A673 (cell line): ENCODE measurements at regions not wholly inside any gene's neighbourhood (a gene's known extent, or its start where the extent isn't known, plus 50 kb on each side); places are given as distances from the start of the nearest gene placed in this dataset.

Experiments
- EZH2 ChIP-seq: fragments of 200-600 bp; sonication (generic); IDR thresholded peaks from 2 replicates; pipeline ENCODE4 v1.6.1; 2017; ENCODE audit warnings: borderline replicate concordance, low read depth, mild to moderate bottlenecking, mixed read lengths, antibody characterized with exemption, low read length; ENCODE audit not compliant: poor library complexity, severe bottlenecking
- TF ChIP-seq, protein P1 (sequence below): fragments of 300-800, 200-600 bp; sonication (generic); conservative IDR thresholded peaks from 2 replicates; pipeline ENCODE4 v1.5.1; 2017; ENCODE audit warnings: low read depth, mild to moderate bottlenecking, antibody characterized with exemption, low read length, moderate library complexity, mixed read lengths

DNA sequence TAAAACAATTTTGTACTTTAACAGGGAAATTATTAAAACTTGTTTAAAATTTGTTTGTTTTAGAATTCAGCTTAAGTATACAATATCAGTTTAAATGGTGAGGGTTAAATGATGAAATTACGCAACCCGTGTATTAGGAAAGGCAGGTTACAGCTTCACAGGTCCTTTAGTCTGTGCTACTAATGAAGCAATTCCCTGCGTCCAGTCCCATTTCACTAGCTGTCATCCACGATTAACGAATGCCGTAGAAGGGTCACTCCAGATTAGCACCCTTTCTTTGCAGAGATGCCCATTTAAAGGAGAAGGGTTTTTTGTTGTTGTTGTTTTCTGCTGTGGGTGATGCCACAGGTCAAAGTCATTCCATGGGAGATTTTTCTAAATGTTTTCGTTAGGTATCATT is 457.6 kb upstream of the SLC10A2 start:
- TF ChIP-seq, protein P1, sequence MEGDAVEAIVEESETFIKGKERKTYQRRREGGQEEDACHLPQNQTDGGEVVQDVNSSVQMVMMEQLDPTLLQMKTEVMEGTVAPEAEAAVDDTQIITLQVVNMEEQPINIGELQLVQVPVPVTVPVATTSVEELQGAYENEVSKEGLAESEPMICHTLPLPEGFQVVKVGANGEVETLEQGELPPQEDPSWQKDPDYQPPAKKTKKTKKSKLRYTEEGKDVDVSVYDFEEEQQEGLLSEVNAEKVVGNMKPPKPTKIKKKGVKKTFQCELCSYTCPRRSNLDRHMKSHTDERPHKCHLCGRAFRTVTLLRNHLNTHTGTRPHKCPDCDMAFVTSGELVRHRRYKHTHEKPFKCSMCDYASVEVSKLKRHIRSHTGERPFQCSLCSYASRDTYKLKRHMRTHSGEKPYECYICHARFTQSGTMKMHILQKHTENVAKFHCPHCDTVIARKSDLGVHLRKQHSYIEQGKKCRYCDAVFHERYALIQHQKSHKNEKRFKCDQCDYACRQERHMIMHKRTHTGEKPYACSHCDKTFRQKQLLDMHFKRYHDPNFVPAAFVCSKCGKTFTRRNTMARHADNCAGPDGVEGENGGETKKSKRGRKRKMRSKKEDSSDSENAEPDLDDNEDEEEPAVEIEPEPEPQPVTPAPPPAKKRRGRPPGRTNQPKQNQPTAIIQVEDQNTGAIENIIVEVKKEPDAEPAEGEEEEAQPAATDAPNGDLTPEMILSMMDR, result no peak
- no peak for TF ChIP-seq EZH2
